Keratinocyte (primary cell): ENCODE measurements at regions not wholly inside any gene's neighbourhood (a gene's known extent, or its start where the extent isn't known, plus 50 kb on each side); places are given as distances from the start of the nearest gene placed in this dataset.

ENCODE experiments used
- DNase-seq: peaks from one replicate; pipeline ENCODE4 v3.0.0-alpha.2; 2011; ENCODE audit warnings: low read depth, missing footprints, low spot score
- FAIRE-seq: peaks from 2 replicates; lab custom pipeline; 2011; peaks lifted over from hg19 to GRCh38; lab: Jason Lieb, UNC
- H2AFZ ChIP-seq: 2 replicates; pipeline ENCODE4 v1.6.0; 2012; ENCODE audit warnings: low read length, control low read depth, inconsistent platforms; ENCODE audit not compliant: control insufficient read depth
- H3K27ac ChIP-seq: 2 replicates; pipeline ENCODE4 v1.5.1; 2011; ENCODE audit warnings: low read length; ENCODE audit not compliant: control insufficient read depth, insufficient read depth
- H3K27me3 ChIP-seq: 3 replicates; pipeline ENCODE4 v1.6.0; 2011; ENCODE audit warnings: low read length; ENCODE audit not compliant: control insufficient read depth, insufficient read depth; ENCODE audit errors: extremely low read depth
- H3K36me3 ChIP-seq, 2 experiments: 2 replicates in 1 of 2; 3 replicates in 1 of 2; pipeline ENCODE4 v1.5.1; 2011; ENCODE audit warnings: low read length in 2 of 2, mild to moderate bottlenecking in 1 of 2; ENCODE audit not compliant: control insufficient read depth in 2 of 2, insufficient read depth in 2 of 2; ENCODE audit errors: extremely low read depth in 1 of 2
- H3K4me1 ChIP-seq: 3 replicates; pipeline ENCODE4 v1.5.1; 2011; ENCODE audit warnings: low read length; ENCODE audit not compliant: control insufficient read depth, insufficient read depth; ENCODE audit errors: extremely low read depth
- H3K4me2 ChIP-seq: 3 replicates; pipeline ENCODE4 v1.6.0; 2011; ENCODE audit warnings: low read depth, low read length; ENCODE audit not compliant: control insufficient read depth, insufficient read depth; ENCODE audit errors: extremely low read depth
- H3K4me3 ChIP-seq, 3 experiments: fragments of 200-600 bp in 1 of 3; sonication (generic) in 1 of 3; 2 replicates in 2 of 3; 3 replicates in 1 of 3; pipeline ENCODE4 v1.5.1; 2011 to 2016; ENCODE audit warnings: low read length in 3 of 3, mild to moderate bottlenecking in 3 of 3, control low read depth in 2 of 3, inconsistent platforms in 1 of 3, low read depth in 1 of 3, mixed read lengths in 1 of 3, mixed run types in 1 of 3, moderate library complexity in 1 of 3; ENCODE audit not compliant: control insufficient read depth in 2 of 3, insufficient read depth in 2 of 3; ENCODE audit errors: extremely low read depth in 1 of 3
- H3K79me2 ChIP-seq: 2 replicates; pipeline ENCODE4 v1.6.0; 2012; ENCODE audit warnings: low read length; ENCODE audit not compliant: control insufficient read depth, insufficient read depth
- H3K9ac ChIP-seq: 3 replicates; pipeline ENCODE4 v1.6.0; 2011; ENCODE audit warnings: low read length; ENCODE audit not compliant: control insufficient read depth, insufficient read depth; ENCODE audit errors: extremely low read depth
- H3K9me1 ChIP-seq: 3 replicates; pipeline ENCODE4 v1.6.0; 2011; ENCODE audit warnings: low read length; ENCODE audit not compliant: control insufficient read depth, insufficient read depth; ENCODE audit errors: extremely low read depth
- H3K9me3 ChIP-seq: 2 replicates; pipeline ENCODE4 v1.5.1; 2012; ENCODE audit warnings: low read depth, low read length; ENCODE audit not compliant: control insufficient read depth
- H4K20me1 ChIP-seq: 3 replicates; pipeline ENCODE4 v1.6.0; 2011; ENCODE audit warnings: low read length; ENCODE audit not compliant: control insufficient read depth, insufficient read depth; ENCODE audit errors: extremely low read depth
- EZH2 ChIP-seq: IDR thresholded peaks from one replicate; pipeline ENCODE4 v1.6.1; 2012; ENCODE audit warnings: inconsistent platforms, mild to moderate bottlenecking, low read length, moderate library complexity
- dilution Hi-C: fragments of 300-500 bp; cut with MboI; formaldehyde crosslinking; loops from one replicate; pipeline ENCODE4 v1.7.0; 2020; ENCODE audit warnings: low sequenced_read_pairs; ENCODE audit not compliant: extremely low pct_ligation_motif_present
- TF ChIP-seq, protein P1 (sequence below), 3 experiments: IDR thresholded peaks in 1 of 3; conservative IDR thresholded peaks in 1 of 3; optimal IDR thresholded peaks in 1 of 3; 2 replicates in 2 of 3; 3 replicates in 1 of 3; pipeline versions ENCODE3 to v1.5.1; 2011; ENCODE audit warnings: low read length in 3 of 3, mild to moderate bottlenecking in 3 of 3, moderate library complexity in 2 of 3, control low read depth in 1 of 3, inconsistent platforms in 1 of 3; ENCODE audit not compliant: insufficient read depth in 2 of 3; ENCODE audit errors: extremely low read depth in 1 of 3

DNA sequence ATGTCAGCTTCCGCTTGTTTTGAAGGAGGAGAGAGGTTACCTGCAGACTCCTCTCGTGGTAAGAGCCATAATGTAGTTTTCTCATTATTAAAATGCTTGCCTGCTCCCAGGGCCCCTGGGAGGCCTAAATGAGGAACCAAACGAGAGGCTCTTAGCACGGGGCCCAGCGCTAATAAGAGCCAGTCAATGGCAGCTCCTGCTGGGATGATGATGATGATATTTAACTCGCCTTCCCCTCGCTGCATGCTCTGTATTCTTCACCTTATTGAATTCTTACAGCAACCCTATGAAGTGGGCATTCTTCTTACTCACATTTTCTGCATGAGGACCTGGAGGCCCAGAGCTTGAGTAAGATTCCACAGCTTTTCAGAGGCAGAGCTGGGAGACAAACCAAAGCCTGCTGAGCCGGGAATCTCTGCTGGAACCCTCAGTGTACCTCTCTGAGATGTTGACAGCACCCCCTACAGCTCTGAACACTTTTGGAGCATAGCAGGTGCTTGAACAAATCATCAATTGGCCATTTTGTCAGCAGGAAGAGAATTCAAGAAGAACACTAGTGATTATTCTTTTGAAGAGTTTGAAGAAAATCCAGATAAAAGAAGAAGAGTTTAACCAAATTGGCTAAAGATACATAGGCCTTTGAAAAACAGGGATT lies 93.1 kb upstream of the HABP2 start:
- TF ChIP-seq, protein P1, sequence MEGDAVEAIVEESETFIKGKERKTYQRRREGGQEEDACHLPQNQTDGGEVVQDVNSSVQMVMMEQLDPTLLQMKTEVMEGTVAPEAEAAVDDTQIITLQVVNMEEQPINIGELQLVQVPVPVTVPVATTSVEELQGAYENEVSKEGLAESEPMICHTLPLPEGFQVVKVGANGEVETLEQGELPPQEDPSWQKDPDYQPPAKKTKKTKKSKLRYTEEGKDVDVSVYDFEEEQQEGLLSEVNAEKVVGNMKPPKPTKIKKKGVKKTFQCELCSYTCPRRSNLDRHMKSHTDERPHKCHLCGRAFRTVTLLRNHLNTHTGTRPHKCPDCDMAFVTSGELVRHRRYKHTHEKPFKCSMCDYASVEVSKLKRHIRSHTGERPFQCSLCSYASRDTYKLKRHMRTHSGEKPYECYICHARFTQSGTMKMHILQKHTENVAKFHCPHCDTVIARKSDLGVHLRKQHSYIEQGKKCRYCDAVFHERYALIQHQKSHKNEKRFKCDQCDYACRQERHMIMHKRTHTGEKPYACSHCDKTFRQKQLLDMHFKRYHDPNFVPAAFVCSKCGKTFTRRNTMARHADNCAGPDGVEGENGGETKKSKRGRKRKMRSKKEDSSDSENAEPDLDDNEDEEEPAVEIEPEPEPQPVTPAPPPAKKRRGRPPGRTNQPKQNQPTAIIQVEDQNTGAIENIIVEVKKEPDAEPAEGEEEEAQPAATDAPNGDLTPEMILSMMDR (optimal IDR thresholded peaks at IDR 0.05 in 1 of 3, IDR thresholded peaks at IDR 0.05 in 1 of 3, conservative IDR thresholded peaks at IDR 0.05 in 1 of 3; ENCODE audit: extremely low read depth in 1 of 3, insufficient read depth in 2 of 3, low read length in 3 of 3), result no peak
- no peak for TF ChIP-seq EZH2
- dilution Hi-C loops, result no loop called here
- Histone ChIP-seq H3K27me3 (peaks cover 6% of the 10 kb centered on the region), H3K79me2 (no peaks in the 10 kb centered on the region), H3K27ac (no peak overlapping the region), H3K9ac (no peak overlapping the region), H3K4me1 (no peaks in the 10 kb centered on the region), H3K9me3 (no peaks in the 10 kb centered on the region), H3K4me3 (no peak overlapping the region), H3K36me3 (no peaks in the 10 kb centered on the region), H3K9me1 (no peaks in the 10 kb centered on the region), H2AFZ (no peak overlapping the region), H3K4me2 (no peak overlapping the region), H4K20me1 (no peaks in the 10 kb centered on the region)
- no peak for FAIRE-seq
- no peak for DNase-seq

DNA sequence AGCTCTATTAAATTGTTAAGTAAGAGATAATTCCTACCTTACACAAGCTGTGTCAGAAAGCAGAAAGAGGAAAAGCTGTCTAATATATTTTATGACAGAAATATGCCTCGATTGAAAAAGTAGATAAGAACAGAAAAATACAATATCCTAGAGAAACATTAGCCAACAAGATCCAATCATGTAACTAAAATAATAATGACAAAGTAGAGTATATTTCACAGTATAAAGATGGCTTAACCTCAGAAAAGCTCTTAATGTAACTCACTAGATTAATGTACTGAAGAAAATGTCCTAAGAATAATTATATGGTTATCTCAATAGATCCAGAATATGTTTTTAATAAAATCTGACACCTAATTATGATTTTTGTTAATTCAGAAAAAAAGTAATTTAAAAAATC lies 89.8 kb upstream of the HABP2 start:
- Histone ChIP-seq H3K9me1 (no peaks in the 10 kb centered on the region), H3K79me2 (no peaks in the 10 kb centered on the region), H3K4me2 (no peak overlapping the region), H3K27ac (no peak overlapping the region), H2AFZ (no peak overlapping the region), H3K36me3 (no peaks in the 10 kb centered on the region), H3K4me1 (no peaks in the 10 kb centered on the region), H3K4me3 (no peak overlapping the region), H3K9ac (no peak overlapping the region), H4K20me1 (no peaks in the 10 kb centered on the region), H3K9me3 (no peaks in the 10 kb centered on the region), H3K27me3 (peaks cover 6% of the 10 kb centered on the region)
- DNase-seq (no peak), FAIRE-seq (no peak)
- dilution Hi-C loops, result no loop called here
- TF ChIP-seq EZH2, result no peak
- TF ChIP-seq, protein P1 (optimal IDR thresholded peaks at IDR 0.05 in 1 of 3, IDR thresholded peaks at IDR 0.05 in 1 of 3, conservative IDR thresholded peaks at IDR 0.05 in 1 of 3; ENCODE audit: extremely low read depth in 1 of 3, insufficient read depth in 2 of 3, low read length in 3 of 3), result no peak
